Spinal cord (tissue), 9 donors: ENCODE measurements at regions not wholly inside any gene's neighbourhood (a gene's known extent, or its start where the extent isn't known, plus 50 kb on each side); places are given as distances from the start of the nearest gene placed in this dataset.
"Not testable (repeated sequence)": the region's sequence is repeated elsewhere in the genome, so short reads cannot be mapped to it uniquely, and the experiment has no call there.

Experiments used
- DNase-seq, 6 donors: peaks; one replicate each; pipeline versions ENCODE4 v3.0.0 to v3.0.0-alpha.2; 2013 to 2015; ENCODE audit warnings: low spot score in 6 of 6, low read depth in 4 of 6
- H3K27ac ChIP-seq: one replicate; pipeline ENCODE4 v1.5.1; 2013; ENCODE audit warnings: low read depth, low read length, control low read depth
- H3K27me3 ChIP-seq: one replicate; pipeline ENCODE4 v1.6.1; 2013; ENCODE audit warnings: low read length; ENCODE audit not compliant: control insufficient read depth, insufficient read depth
- H3K36me3 ChIP-seq: one replicate; pipeline ENCODE4 v1.6.1; 2013; ENCODE audit warnings: low read length; ENCODE audit not compliant: control insufficient read depth, insufficient read depth
- H3K4me1 ChIP-seq: one replicate; pipeline ENCODE4 v1.6.1; 2013; ENCODE audit warnings: low read length; ENCODE audit not compliant: control insufficient read depth, insufficient read depth
- H3K4me3 ChIP-seq: one replicate; pipeline ENCODE4 v1.5.1; 2013; ENCODE audit warnings: low read depth, low read length, control low read depth
- H3K9me3 ChIP-seq: one replicate; pipeline ENCODE4 v1.6.1; 2013; ENCODE audit warnings: low read length; ENCODE audit not compliant: control insufficient read depth, insufficient read depth
- WGBS: methylation state at CpG from one replicate; pipeline ENCODE4 v1.1.5; 2013; ENCODE audit warnings: missing lambda C conversion rate; ENCODE audit not compliant: insufficient coverage; 5-methylcytosine and 5-hydroxymethylcytosine counted together
- donor health status: healthy.

DNA sequence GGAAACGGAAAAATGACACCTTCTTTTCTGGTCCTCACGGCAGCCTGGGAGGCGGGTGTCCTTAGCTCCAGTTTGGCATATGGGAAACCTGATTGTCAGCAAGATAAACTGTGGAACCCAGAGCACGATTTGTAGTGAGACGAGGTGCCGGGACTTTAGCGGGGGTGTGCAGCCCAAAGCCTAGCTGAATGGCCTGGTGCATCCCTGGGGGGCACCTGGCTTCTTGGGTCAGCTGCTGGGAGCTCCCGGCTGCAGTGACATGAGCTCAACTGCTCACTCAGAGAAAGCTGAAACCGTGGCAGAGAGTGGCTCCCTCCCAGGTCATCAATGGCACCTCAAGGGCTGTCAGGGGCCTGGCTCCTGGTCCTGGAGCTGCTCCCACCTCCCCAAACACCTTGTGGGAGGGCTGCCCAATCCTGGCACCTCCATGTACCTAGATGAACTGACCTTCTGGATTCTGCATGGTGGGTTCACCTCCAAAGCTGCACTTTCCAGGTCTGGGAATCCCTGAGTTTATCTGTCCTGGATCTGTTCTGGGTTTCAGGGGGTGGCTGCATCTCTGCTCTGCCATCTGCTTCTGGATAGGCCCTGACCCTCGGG is 260.5 kb downstream of the MATN1 start:
- H3K27me3 ChIP-seq = no peaks in the 10 kb centered on the region
- no peaks in the 10 kb centered on the region for H3K9me3 ChIP-seq
- no peak overlapping the region for H3K4me3 ChIP-seq
- no peak overlapping the region for H3K27ac ChIP-seq
- H3K4me1 ChIP-seq = peaks cover 4% of the 10 kb centered on the region
- H3K36me3 ChIP-seq = no peaks in the 10 kb centered on the region
- WGBS = 72% methylated on average over 10 of the region's 10 CpGs
- no peak for DNase-seq

DNA sequence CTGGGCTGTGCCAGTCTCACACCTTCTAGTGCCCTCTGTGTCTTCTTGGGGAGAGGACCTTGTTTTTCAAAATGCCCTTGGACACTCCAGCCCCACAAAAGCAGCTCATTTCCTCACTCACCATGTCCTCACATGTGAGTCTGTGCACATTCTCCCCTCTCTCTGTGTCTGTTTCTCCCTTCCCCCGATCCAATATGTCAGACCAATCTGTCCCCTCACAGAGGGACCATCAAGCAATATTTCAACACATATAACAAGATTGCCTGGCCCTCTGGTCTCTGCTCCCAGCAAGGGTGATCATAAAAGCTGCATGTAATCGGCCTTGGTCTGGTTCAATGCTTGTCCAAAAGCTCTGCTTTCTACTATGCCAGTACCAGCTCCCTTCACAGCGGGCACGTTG is 261.2 kb downstream of the MATN1 start:
- H3K9me3 ChIP-seq = no peaks in the 10 kb centered on the region
- no peaks in the 10 kb centered on the region for H3K27me3 ChIP-seq
- H3K27ac ChIP-seq = no peak overlapping the region
- no peaks in the 10 kb centered on the region for H3K36me3 ChIP-seq
- 70% methylated on average over 2 of the region's 4 CpGs for WGBS
- DNase-seq = peak in 1 of 6 donors; percentile 68
- no peak overlapping the region for H3K4me3 ChIP-seq
- H3K4me1 ChIP-seq = peaks cover 4% of the 10 kb centered on the region

DNA sequence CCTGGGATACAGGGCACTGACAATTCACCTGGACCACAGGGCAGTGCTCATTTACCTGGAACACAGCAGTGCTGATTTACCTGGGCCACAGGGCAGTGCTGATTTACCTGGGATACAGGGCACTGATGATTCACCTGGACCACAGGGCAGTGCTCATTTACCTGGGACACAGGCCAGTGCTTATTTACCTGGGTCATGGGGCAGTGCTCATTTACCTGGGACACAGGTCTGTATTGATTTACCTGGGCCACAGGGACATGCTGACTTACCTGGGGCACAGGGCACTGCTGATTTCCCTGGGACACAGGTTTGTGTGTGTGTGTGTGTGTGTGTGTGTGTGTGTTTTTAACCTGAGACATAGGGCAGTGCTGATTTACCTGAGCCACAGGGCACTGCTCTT is 261.7 kb downstream of the MATN1 start:
- peaks cover 4% of the 10 kb centered on the region for H3K4me1 ChIP-seq
- no peaks in the 10 kb centered on the region for H3K9me3 ChIP-seq
- H3K27ac ChIP-seq = no peak overlapping the region
- H3K36me3 ChIP-seq = no peaks in the 10 kb centered on the region
- no peaks in the 10 kb centered on the region for H3K27me3 ChIP-seq
- no peak for DNase-seq
- no peak overlapping the region for H3K4me3 ChIP-seq

DNA sequence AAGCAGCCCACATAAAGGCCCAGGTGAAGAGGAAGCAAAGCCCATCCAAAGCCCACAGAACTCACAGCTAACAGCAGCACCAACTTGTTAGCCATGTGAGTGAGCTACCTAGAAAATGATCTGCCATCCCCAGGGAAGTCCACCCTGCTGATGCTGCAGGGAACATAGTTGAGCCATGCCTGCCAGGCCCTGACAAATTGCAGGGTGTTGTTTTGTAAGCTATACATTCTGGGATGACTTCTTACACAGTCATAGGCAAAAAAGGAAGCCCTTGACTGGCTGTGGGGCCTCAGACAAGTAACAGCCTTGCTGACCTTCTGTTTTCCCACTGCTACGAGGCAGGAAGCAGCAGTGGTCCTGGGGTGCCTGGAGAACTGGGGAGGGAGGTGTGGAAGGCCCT is 262.7 kb downstream of the MATN1 start:
- H3K36me3 ChIP-seq = no peaks in the 10 kb centered on the region
- H3K27me3 ChIP-seq = no peaks in the 10 kb centered on the region
- DNase-seq = no peak
- H3K4me1 ChIP-seq = no peaks in the 10 kb centered on the region
- no peak overlapping the region for H3K4me3 ChIP-seq
- WGBS = 50% methylated on average over 1 of the region's 1 CpG
- no peaks in the 10 kb centered on the region for H3K9me3 ChIP-seq
- no peak overlapping the region for H3K27ac ChIP-seq

DNA sequence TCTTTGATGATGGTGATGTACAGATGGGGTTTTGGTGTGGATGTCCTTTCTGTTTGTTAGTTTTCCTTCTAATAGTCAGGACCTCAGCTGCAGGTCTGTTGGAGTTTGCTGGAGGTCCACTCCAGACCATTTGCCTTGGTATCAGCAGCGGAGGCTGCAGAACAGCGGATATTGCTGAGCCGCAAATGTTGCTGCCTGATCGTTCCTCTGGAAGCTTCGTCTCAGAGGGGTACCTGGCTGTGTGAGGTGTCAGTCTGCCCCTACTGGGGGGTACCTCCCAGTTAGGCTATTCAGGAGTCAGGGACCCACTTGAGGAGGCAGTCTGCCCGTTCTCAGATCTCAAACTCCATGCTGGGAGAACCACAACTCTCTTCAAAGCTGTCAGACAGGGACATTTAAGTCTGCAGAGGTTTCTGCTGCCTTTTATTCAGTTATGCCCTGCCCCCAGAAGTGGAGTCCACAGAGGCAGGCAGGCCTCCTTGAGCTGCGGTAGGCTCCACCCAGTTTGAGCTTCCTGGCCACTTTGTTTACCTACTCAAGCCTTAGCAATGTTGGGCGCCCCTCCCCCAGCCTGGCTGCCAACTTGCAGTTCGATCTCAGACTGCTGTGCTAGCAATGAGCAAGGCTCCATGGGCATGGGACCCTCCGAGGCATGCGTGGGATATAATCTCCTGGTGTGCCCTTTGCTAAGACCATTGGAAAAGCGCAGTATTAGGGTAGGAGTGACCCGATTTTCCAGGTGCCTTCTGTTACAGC is 264.5 kb downstream of the MATN1 start:
- not testable (repeated sequence) for H3K27ac ChIP-seq, DNase-seq, H3K27me3 ChIP-seq, H3K4me3 ChIP-seq, H3K36me3 ChIP-seq, H3K9me3 ChIP-seq, H3K4me1 ChIP-seq
- WGBS = 83% methylated on average over 13 of the region's 13 CpGs

DNA sequence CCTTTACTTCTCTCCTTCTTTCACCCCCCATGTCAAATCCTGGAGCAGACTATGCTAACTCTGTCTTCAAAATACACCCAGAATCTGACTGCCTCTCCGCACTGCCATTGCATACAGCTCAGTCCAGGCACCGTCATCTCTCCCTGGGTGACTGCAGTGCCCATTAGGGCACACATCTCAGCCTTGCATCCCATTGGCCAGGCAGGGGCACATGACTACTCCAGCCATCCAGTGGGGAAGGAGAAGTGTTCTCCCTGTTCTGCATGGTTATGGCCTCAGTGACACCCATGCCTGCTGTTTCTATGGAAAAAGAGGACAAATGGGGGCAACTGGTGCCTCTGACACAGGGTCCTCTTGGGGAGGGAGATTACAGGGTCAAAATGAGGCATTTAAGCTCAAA is 270.5 kb downstream of the MATN1 start:
- Histone ChIP-seq H3K36me3 (no peaks in the 10 kb centered on the region), H3K27ac (no peak overlapping the region), H3K9me3 (no peaks in the 10 kb centered on the region), H3K4me1 (no peaks in the 10 kb centered on the region), H3K4me3 (no peak overlapping the region), H3K27me3 (no peaks in the 10 kb centered on the region)
- no peak for DNase-seq
- whole genome bisulfite sequencing = 88% methylated on average over 2 of the region's 2 CpGs

DNA sequence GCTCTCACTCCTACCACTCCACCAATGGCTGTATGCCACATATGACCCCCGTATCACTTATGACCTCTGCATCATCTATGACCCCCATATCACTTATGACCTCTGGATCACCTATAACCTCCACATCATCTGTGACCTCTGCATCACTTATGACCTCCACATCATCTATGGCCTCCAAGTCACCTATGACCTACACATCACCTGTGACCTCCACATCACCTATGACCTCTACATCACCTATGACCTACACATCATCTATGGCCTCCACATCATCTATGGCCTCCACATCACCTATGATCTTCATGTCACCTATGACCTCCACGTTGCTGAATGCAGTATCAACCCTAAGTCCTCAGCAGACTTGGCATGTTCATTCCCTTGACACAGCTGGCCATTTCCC is 271.2 kb downstream of the MATN1 start:
- no peak overlapping the region for H3K27ac ChIP-seq
- no peak overlapping the region for H3K4me3 ChIP-seq
- no peak for DNase-seq
- WGBS = 100% methylated on average over 2 of the region's 2 CpGs
- no peaks in the 10 kb centered on the region for H3K9me3 ChIP-seq
- no peaks in the 10 kb centered on the region for H3K27me3 ChIP-seq
- H3K36me3 ChIP-seq = no peaks in the 10 kb centered on the region
- H3K4me1 ChIP-seq = no peaks in the 10 kb centered on the region

DNA sequence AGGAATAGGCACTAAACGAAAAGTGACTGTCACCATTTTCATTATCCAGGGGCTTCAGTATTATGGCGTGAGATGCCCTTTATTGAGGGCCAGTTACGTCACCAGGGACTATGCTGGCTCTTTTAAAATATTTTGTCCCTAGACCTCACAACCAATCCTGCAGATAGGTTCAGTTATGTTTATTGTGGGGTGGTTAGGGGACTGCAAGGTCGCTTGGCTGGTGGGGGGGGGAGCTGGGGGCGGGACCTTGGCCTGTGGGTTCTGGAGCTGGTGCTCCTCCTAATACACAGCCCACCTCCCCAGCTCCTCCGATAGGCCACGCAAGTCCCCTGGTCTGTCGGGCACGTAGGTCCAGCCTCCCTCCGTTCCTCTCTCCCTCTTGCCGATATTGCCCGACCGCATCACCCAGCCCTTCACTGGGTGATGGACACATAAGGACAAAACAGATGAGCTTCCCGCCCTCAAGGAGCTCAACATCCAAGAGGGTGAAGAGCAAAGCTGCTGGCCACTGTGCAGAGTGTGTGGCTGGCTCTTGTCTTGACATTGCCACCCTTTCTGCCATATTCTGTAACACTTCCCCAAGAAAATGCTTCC is 271.8 kb downstream of the MATN1 start:
- no peaks in the 10 kb centered on the region for H3K27me3 ChIP-seq
- H3K9me3 ChIP-seq = no peaks in the 10 kb centered on the region
- H3K4me1 ChIP-seq = no peaks in the 10 kb centered on the region
- H3K4me3 ChIP-seq = no peak overlapping the region
- no peak for DNase-seq
- H3K27ac ChIP-seq = no peak overlapping the region
- WGBS = 88% methylated on average over 12 of the region's 14 CpGs
- H3K36me3 ChIP-seq = no peaks in the 10 kb centered on the region

DNA sequence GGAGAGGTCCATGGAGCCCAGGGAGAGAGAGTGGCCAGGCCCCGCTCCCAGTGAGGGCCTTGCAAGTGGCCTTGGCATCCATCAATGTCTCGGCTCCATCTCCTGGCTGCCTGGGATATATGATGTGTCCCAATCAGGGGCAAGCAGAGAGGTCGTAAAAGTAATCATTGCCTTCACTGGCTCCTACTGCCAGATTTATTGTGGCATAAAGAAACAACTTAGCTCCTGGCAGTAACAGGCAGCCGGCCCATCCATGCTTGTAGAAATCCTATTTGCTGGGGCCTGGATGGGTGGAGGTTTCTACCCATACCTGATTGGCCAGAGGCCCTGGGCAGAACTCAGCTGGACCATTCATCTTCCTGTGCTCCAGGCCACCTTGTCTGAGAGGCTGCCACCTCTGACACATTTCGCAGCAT is 272.6 kb downstream of the MATN1 start:
- H3K27me3 ChIP-seq = no peaks in the 10 kb centered on the region
- H3K4me1 ChIP-seq = no peaks in the 10 kb centered on the region
- no peak overlapping the region for H3K27ac ChIP-seq
- peak in 1 of 6 donors; percentile 68 for DNase-seq
- no peak overlapping the region for H3K4me3 ChIP-seq
- WGBS = 59% methylated on average over 5 of the region's 5 CpGs
- H3K9me3 ChIP-seq = no peaks in the 10 kb centered on the region
- no peaks in the 10 kb centered on the region for H3K36me3 ChIP-seq
